Stimulated activated CD8-positive, alpha-beta memory T cell treated with anti-CD3 and anti-CD28 coated beads, Interleukin-12 subunit alpha, Interleukin-12 subunit beta, amount 100 ng/mL, for 24 hours (primary cell): ENCODE measurements at regions not wholly inside any gene's neighbourhood (a gene's known extent, or its start where the extent isn't known, plus 50 kb on each side); places are given as distances from the start of the nearest gene placed in this dataset.

Experiments used
- DNase-seq: peaks from one replicate; pipeline ENCODE4 v3.0.0-alpha.2; 2020; ENCODE audit errors: extremely low read depth

DNA sequence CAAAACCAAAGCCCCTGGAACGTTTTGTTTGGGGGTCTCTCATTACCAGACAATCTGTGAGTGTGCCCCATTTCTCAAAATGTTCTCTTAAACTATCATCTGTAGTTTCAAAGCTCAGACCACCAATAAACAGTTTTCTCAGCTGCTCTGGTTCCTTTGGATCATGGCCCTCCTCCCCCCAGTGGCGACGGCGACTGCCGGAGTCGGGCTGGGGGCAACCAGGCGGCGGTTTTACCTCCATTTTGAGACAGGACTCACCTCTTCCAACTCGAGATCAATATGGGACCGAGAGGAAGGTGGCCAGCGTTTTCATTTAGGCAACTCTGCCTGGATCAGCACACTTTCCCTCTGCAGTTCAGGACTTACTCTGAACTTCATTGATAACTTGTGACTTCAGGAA lies 141.5 kb upstream of the ZNF32 start:
- no peak for DNase-seq

DNA sequence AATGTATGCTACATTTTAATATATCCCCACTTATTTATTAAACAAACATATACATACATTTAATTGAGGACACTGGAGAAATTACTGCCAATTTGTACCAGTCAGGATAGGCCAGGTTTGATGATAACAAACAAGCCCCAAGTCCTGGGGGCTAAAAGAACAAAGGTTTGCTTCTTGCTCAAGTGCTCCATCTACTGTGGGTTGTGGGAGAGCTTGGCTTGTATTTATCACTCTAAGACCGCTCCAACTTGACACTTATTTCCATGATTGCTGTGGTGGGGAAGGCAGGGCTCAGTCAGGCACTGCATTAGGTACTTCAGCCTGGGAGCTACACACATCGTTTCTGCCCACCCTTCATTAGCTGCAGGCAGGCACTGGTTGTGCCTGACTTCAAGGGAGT lies 136.6 kb upstream of the ZNF32 start:
- DNase-seq = no peak

DNA sequence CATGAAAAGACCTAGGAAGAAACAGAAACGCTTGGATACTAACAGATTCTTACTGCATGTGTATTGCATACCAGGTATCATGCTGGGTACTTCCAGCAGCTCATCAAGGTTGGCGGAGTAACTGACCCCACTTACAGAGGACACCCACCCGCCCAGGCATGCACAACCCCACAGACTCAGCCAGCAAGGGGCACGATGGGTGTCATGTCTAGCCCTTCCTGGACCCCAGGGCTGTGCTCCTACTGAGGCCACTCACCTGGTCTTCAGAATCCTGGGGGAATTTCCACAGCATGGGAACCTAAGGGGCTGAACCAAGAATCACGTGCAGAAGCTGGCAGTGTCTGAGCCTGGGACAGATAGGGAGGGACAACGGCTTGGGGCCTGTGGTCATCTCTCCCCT lies 134.1 kb upstream of the ZNF32 start:
- DNase-seq = no peak

DNA sequence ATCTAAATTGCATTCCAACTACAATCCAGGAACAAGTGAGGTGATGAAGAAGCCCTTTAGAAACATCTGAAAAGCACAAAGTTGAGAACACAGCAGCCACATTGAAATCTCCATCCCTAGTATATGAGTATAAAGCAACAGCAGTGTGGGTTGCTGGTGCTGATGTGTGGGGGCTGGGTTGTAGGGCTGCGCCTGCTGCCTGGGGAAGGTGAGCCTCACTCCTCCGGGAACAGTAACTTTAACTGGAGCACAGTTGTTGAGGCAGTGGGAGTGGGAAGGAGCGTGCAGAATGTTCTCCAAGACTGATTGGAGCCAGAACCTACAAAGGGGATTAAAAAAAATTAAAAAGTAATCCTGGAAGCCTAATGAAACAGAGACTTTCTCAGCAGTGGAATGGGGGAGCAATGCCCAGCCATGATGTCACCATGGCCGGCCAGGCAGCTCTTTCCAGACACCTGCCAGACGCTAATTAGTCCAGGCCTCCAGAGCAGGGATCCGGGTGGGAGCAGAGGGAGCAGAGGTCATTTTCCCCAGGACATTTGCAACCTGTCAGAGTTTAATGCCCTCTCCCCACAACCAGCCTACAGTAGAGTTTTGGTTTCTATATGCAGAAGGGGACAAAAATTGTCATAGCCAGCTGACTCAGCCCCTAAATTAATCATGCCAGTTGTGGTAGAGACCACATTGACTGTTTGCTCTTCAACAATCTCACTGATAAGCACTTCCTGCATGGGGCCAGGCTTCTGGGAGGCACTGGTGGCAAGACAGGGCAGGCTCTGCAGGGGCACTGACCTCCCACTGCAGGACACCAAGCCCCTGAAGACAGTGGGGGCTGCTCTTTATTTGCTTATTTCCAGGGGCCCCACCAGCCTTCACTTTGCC lies 133.0 kb upstream of the ZNF32 start:
- DNase-seq = peak; percentile 11

DNA sequence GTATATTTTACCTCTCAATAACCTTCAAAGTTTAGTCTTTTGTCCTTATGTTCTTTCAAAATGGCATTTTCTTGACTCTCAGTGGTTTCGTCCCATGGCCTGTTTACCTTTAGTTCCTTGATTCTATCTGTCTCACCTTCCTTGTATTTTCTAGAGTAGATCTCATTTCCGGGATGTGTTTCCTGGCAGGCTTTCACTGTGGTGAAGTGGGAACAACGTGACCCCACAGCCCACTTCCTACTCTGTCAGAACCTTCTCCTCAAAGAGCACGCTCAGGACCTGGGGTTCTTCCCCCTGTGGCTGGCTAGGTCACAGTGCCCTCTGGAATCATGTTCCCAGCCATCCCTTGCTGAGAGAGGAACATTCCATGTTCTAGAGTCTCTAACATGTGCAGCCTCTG lies 129.9 kb upstream of the ZNF32 start:
- no peak for DNase-seq

DNA sequence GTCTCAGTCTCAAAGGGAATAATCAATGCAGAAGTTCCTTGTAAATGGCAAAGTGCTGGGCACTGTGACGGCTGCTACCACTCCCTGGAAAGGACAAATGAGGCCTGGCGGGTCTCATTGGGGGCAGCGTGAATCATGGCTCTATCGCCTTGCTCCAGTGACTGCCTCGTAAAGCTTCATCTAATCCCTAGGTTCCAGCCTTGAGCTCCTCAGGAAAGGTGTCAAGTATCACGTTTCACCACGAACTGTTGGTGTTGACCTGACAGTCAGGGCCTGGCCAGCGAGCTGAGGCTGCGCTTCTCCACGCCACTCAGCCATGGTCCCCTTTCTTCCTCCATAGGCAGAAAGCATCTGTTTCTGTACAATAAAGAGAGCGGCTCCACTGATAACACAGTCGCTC lies 126.7 kb upstream of the ZNF32 start:
- no peak for DNase-seq

DNA sequence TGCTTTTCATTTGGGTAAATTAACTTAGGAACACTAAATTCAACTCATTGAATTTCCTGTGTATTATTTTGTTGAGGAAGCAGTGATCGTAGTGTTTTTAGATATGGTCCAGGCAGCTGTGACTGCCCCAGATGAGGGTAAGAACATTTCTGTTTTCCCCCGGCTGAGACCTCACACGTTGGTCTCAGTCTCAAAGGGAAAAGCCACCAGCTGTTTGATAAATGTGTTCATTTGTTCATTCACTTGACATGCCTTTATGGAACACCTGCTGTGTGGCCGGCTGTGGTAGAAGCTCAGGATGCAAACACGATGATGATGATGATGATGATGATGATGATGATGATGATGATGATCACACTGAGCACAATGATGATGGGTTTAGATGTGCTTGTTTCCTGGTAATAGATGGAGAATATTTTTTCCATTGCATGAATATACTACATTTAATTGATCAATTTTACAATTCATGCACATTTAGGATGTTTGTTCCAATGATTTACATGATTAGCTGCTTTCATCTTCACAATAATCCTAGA lies 125.6 kb upstream of the ZNF32 start:
- no peak for DNase-seq

DNA sequence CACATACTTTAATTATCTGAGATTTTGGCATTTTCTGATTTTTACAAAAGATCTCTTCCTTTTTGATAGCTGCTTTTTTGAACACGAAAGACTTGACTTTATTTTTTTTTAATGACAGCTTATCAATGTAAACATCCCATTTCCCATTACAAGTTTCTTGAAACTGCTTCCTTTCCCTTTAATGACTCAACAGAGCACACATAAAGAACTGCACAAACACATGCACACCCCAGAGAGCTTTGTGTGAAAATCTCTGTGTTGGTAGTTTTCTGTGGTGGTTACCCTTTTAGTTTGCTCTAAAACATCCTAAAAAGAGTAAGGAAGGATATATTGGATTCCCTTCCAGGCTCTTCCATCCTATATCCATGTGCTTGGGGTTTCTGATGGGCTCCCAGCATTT lies 125.1 kb upstream of the ZNF32 start:
- no peak for DNase-seq

DNA sequence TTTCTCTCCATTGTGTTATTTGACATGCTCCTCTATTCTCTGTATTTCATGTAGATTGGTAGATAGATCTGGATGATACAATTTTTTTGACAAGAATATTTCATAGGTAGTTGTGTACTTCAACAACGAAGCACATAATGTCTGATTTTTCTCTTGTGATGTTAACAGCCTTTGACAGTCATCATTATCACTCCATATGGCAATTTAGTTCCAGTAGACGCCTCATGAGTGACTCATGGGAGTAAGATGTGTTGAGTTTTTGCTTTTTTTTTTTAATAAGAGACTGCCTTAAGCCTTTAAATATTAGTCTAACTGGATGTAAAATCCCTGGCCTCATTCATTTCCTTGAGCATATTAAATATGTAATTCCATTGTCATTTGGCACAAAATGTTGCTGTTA lies 123.5 kb upstream of the ZNF32 start:
- DNase-seq = no peak

DNA sequence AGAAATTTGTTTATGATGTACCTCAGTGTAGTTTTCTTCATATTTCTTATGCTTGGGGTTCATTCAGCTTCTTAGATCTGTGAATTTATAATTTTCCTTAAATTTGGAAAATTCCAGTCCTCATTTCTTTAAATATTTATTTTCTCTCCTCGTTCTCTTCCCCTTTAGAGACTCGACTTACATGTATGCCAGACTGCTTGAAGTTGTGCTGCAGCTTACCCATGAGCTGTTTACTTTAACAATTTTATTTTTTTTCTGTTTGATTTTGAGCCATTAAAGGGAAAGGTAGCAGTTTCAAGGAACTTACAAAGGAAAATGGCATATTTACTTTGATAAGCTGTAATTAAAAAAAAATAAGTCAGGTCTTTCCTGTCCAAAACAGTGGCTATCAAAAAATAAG lies 123.0 kb upstream of the ZNF32 start:
- DNase-seq = no peak

DNA sequence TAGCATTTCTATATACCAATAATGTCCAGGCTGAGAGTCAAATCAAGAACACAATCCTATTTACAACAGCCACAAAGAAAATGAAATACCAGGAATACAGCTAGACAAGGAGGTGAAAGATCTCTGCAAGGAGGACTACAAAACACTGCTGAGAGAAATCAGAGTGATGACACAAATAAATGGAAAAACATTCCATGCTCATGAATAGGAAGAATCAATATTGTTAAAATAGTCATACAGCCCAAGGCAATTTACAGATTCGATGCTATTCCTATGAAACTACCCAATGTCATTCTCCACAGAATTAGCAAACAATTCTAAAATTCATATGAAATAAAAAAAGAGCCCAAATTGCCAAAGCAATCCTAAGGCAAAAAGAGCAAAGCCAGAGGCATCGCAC lies 116.8 kb upstream of the ZNF32 start:
- DNase-seq = no peak

DNA sequence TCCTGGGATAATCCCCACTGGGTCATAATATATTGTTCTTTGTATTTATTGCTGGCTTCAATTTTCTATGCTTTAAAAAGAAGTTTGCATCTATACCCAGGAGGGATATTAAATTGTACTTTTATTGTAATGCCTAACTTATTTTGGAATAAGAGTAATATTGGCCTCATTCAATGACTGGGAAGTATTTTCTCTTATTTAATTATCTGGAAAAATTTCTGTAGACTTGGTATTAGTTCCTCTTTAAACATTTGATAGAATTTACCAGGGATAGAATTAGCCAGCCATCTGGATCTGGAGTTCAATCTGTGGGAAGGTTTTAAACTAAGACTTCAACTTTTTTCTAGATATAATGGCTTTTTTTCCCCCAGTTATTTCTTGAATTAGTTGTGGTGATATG lies 115.2 kb upstream of the ZNF32 start:
- no peak for DNase-seq

DNA sequence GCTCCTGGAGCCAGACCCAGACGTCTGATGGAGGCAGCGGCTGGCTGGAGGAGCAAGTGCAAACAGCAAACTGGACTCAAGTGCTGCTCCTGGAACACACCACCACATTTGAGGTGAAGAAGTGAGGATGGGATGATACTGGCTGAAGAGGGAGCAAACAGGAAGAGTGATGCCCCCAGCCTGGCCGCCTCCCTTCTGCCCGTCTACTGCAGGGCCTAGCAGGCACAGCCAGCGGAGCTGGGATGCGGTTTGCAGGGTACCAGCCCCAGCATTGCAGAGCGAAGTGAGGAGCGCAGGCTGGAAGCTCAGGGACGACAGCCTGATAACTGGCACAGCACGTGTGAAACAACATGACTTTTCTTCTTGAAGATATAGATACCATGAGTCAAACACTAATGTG lies 111.8 kb upstream of the ZNF32 start:
- DNase-seq = no peak

DNA sequence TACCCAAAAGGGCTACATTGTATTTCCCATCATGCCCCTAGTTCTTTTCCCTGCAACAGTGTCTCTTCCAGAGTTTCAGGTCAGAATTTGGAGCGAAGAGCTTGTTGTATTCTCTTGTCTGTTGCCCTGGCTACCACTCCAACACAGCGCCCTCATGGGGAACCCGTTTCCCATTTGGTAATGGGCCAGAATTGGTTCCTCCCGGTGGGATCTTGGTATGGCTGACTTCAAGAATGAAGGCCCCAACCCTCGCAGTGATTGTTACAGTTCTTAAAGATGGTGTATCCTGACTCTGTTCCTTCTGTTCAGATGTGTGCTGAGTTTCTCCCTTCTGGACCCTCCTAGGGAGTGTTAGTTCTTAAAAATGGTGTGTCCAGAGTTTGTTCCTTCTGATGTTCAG lies 110.5 kb upstream of the ZNF32 start:
- DNase-seq = no peak

DNA sequence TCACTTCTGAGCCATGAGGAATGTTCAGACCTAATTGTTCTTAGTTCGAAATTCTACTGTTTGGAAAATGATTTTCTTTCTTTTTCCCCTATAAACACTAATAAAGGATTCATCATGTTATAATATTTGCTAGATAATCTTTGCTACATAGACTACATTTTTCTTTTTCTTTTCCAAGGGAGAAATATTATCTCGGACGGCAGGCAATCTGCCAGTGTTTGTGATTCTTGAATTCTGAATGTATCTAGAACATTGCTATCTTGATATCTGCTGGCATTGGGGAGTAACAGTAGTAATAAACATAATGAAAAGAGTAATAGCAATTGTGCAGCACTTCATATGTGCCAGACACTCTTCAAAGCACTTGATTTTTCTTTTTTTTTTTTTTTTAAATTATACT lies 107.7 kb upstream of the ZNF32 start:
- no peak for DNase-seq

DNA sequence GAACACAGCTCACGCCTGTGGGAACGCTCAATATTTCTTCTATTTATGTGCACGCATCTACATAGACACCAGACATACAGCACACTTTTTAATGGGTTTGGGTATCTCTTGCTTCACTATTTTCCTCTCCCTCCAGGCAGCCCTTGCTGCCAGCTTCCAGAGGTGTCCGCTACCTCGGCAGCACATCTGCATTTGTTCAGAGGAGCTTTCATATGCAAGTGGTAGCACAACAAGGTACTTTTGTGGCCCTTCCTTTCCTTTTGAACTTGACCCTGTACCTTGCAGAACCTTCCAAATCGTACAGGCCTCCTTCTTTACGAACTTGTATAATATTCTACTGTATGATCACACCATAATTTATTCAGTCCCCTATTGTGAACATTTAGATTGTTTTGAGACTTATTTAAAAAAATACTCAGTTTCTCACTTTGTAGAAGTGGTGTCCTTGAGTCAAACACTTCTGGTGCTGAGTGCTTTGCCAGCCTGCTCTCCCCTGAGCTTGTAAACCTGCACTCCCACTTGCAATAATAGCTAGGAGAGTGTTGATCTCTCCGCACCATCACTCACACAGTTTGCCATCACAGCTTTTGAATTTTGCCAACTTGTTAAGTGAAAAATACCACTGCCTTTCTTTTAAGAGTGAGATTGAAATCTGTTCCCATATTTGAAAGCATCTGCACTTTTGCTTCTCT lies 106.0 kb upstream of the ZNF32 start:
- no peak for DNase-seq

DNA sequence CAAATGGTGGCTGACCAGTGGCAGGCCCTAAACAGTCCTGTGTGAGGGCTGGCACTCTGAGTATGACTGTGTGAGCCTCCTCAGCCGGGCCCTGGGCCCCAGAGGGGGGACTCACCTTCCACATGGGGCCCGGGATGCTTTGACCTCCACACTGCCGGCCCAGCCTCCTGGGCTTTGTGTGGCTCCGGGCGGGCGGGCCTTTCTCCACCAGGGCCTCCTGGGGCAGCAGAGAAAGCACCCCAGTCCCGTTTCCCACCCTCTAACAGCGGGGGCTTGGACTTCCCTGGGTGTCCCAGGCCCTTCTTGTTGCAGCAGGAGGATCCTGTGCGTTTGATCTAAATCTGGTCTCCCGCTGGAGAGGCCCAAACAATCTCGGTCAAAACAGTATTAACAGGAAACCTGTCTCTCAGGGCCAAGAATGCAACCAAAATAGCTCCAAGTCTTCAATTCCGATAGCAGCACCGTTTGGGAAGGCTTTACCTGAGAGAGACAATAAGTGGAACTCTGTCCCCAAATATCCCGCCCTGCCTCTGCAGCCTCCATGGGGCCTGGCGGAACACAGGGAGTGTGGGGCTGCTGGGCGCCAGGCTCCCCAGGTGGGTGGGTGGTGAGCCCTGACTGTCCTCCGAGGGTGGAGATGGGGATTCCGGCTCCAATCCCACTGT lies 104.8 kb upstream of the ZNF32 start:
- no peak for DNase-seq

DNA sequence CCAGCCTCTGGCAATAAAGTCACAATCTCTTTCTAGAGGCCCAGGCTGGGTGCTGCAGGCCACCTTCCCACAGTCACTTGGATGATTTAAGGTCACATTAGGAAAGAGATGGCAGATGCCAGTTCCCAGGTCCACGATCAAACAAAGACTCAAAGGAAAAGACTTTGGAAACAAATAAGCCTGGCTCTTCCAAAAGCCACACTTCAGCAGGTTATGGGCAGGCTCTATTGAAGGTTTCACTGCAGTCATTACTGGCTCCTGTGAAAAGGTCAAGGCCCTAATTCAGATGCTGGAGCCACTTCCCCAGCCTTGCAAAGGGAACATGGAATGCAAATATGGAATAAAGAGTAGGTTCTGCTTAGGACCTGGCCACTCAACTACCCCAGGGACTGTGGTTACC lies 104.0 kb upstream of the ZNF32 start:
- DNase-seq = no peak

DNA sequence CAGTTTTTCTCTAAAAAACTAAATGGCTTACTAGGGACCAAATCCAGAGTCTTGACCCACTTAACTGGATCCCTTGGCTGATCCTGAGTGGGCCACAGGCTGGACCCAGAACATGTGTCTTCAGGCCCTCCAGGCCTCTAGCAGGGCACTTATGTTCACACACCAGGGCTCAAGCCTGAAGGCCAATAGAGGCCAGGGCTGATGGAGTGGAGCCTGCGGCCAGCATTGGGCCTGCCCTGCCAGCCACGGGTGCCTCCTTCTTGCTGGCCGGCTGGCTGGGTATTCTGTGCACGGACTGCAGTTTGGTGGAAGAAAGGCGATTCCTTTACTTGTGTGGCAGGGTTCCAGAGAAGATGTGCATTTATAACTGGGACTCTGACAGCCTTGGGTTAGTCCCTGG lies 103.0 kb upstream of the ZNF32 start:
- no peak for DNase-seq

DNA sequence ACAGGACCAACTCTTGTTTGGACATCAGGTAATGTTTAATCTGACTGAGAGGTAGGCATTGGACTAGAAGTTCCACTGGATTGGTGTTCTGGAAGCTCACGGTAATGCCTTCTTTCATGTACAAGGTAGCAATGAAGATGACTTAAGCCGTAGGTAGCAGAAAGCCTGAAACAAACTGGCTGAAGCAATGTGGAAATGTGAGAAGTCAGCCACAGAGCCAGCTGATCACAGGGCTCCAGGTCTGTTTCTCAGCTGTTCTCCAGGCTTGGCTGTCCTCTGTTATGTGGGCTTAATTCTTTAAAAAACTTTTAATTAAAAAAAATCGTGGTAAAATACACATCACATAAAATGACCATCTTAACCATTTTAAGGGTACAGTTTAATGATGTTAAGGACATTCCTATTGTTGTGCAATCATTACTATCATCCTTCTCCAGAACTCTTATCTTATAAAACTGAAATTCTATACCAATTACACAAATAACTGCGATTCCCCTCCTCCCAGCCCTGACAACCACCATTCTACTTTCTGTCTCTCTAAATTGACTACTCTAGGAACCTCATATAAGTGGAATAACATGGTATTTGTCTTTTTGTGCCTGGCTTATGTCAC lies 101.4 kb upstream of the ZNF32 start:
- no peak for DNase-seq

DNA sequence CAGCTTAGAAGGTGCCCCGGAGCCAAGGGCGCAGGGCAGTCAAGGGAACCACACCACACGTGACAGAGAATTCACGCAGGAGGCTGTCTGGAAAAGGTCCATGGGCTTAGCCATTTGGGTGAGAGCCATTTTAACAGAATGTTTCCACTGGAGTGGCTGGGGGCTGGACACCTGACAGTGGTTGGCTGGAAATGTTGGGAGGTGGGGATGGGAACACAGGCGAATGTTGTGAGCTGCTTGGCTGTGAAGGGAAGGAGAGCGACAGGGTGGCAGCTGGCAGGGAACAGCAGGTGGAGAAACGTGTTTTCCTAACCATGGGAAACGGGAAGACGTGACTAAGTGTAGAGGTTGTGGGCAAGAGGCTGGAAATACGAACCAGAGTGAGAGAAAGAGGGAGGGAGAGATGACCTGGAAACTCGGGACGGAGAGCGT lies 100.5 kb upstream of the ZNF32 start:
- DNase-seq = no peak

DNA sequence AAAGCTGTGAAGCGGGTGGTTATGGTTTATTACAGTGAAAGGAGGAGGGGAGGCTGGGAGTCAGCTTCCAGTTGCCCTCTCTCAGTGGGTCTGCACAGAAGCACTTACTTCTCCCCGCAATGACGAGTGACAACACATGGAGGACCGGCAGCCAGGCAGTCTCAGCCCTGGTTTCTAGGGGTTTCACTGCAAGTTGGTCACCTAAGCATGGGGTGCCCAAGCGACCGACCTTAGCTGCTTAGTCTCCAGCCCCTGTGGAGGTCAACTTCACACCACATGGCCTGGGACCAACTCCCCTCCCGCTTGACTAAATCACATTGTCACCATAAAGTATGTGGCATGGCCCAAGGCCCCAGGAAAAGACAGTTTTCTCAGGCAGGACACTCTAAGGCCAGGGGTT lies 99.9 kb upstream of the ZNF32 start:
- no peak for DNase-seq
